GM13977 (cell line): ENCODE measurements at regions not wholly inside any gene's neighbourhood (a gene's known extent, or its start where the extent isn't known, plus 50 kb on each side); places are given as distances from the start of the nearest gene placed in this dataset.

ENCODE experiments used
- DNase-seq: peaks from one replicate; pipeline ENCODE4 v3.0.0; 2012; ENCODE audit warnings: low spot score
- in situ Hi-C: fragments of 300-500 bp; cut with MboI; formaldehyde crosslinking; loops from one replicate; pipeline ENCODE4 v1.12.0; 2022; ENCODE audit warnings: low sequenced_read_pairs, low pct_unique_long_range_greater_than_20kb, mixed read lengths, inconsistent platforms; ENCODE audit not compliant: unreplicated experiment
- TF ChIP-seq, protein P1 (sequence below): IDR thresholded peaks from 2 replicates; pipeline ENCODE4 v1.5.1; 2012; ENCODE audit warnings: mild to moderate bottlenecking, control low read depth; ENCODE audit not compliant: insufficient read depth; ENCODE audit errors: extremely low read depth, missing control alignments

DNA sequence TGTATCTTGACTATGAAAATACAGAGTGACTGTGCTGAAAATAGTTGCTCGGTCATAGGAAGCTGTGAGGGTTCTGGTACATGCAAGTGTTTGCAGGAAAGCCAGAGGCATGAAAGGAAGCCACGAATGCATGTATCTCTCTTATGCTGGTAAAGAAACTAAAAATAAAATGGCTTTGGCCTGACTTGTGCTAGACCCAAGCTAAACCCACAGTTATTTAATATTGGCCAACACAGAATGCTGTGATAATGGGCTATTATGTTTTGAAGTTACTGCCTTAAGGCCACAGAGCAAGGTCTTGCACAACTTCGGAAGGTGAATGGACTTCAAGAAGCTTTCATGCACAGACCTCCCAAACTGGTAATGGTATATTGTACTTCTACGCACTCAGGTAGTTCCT lies 518.2 kb upstream of the HTR2A start:
- TF ChIP-seq, protein P1, sequence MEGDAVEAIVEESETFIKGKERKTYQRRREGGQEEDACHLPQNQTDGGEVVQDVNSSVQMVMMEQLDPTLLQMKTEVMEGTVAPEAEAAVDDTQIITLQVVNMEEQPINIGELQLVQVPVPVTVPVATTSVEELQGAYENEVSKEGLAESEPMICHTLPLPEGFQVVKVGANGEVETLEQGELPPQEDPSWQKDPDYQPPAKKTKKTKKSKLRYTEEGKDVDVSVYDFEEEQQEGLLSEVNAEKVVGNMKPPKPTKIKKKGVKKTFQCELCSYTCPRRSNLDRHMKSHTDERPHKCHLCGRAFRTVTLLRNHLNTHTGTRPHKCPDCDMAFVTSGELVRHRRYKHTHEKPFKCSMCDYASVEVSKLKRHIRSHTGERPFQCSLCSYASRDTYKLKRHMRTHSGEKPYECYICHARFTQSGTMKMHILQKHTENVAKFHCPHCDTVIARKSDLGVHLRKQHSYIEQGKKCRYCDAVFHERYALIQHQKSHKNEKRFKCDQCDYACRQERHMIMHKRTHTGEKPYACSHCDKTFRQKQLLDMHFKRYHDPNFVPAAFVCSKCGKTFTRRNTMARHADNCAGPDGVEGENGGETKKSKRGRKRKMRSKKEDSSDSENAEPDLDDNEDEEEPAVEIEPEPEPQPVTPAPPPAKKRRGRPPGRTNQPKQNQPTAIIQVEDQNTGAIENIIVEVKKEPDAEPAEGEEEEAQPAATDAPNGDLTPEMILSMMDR, result no peak
- DNase-seq, result no peak
- in situ Hi-C loops, result no loop called here

DNA sequence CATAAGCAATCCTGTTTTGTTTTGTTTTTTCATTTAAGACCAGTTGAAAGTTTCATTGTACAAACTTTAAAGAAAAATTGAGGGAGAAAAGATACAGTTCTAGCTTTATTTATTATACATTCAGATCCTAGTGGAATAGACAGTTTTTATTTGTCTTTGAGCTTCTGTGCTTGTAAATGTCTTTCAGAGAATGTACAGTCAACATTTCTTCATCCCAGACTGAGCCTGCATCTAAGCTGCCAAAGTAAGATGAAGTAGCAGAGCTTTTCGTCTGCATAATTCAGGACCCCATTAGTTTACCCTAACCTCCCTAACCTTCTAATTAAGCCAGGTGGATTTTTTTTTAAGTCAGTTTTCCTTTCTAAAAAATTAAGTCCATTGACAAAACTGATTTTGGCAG lies 516.7 kb upstream of the HTR2A start:
- DNase-seq, result no peak
- in situ Hi-C loops, result no loop called here
- TF ChIP-seq, protein P1, result no peak

DNA sequence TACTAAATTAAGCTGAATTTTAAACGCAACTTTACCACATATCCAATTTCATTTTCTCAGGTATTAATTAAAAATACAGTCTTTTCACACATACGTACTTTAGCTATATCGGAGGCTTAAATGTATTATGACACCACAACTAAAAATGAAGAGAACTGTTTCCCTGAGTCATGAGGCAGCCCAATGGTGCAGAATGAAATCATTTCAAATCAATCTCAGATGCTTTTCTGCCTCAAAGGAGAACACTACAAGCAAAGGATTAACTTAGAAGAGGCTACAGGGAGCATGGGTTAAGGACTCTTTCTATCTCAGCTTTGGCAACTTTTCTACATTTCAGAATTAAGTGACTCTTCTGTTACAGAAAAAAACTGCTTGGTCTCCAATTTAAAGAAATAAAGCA lies 516.3 kb upstream of the HTR2A start:
- in situ Hi-C loops, result no loop called here
- TF ChIP-seq, protein P1, result no peak
- DNase-seq, result no peak

DNA sequence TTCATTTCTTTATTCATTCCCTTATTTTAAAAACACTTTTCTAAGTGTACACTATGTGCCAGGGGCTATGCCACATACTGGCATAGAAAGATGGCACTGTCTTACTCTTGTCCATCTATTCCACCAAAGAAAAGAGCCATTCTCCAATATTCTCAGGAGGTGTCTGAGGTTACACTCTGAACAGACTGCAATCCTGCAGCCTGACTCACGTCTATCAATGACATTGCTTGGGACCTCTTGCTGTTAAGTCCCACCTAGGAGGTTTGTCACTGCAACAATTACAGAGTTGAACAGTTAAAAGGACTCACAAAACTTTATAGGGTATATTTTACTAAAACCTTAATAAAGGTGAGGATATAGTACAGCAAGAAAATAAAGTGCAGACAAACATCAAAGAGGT lies 512.9 kb upstream of the HTR2A start:
- TF ChIP-seq, protein P1, result no peak
- in situ Hi-C loops, result no loop called here
- DNase-seq, result no peak

DNA sequence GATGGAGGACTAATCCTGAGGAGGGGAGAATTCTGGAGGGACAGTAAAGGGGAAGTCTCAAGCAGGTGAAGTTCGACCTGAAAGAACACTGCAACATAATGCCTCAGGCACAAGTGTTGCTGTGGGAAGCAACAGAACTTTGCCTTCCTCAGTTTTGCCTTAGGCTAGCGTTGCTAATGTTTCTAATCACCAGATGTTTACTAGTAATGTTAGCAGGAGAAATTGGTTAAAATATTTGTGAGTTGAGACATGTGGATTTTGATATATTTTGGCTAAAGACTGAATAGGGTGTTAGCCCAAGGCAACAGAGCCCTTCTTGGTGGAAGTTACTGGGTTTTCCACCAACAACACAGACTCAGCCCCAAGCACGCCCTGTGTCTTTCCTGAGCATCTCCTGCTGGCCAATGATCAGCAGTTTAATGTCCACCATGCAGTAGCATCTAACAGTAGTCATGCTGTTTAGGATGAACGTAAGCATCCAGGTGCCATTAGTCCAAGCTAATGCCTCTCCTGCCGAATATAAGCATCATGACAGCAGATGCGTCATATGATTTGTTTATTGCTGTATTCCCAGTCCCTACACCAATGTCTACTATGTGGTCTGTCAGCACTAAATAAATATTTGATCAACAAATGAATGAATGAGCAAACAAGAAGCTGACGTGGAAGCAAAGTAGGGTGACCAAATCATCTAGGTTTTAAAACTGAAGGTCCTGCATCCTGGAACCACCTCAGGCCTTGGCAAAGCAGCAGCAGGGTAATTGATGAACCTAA lies 511.9 kb upstream of the HTR2A start:
- DNase-seq, result no peak
- TF ChIP-seq, protein P1, result no peak

DNA sequence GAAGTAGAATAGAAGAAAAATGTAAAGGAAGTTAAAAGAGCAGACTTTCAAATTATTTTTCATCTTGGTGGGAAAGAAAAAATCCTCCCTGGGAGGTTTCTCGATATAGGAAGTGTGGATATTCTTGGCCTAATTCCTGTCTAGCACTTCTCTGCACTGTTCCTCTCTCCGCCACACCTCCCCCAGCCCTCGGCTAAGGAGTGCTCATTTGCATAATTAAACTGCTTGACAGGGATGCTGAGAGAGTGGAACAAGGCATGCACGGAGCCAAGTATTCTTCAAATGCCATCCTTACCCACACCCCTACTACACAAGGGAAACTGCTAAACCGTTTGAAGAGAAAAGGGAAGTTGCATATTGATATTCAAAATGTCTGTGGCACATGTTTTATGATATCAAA lies 511.0 kb upstream of the HTR2A start:
- in situ Hi-C loops, result no loop called here
- no peak for DNase-seq
- TF ChIP-seq, protein P1, result no peak

More for the DNA sequence above, 511.9 kb upstream of the HTR2A start:
- in situ Hi-C loops, result no loop called here
